T-helper 2 cell treated with Interferon-gamma antibody and Interleukin-4, amounts not matched to agents 100 ng/mL and 5 ng/mL, for 36 hours (primary cell): ENCODE measurements at regions not wholly inside any gene's neighbourhood (a gene's known extent, or its start where the extent isn't known, plus 50 kb on each side); places are given as distances from the start of the nearest gene placed in this dataset.

Experiments used
- intact Hi-C: fragments of 100-400 bp; cut with micrococcal nuclease; formaldehyde crosslinking; loops from one replicate; pipeline ENCODE4 v1.15.1; 2023

- intact Hi-C loops: no loop called here
Measured at GRCh38 chr5:110064603-110065268, 375.0 kb downstream of the MAN2A1 start.

- intact Hi-C loops: no loop called here
Measured at GRCh38 chr5:110070836-110071235, 381.1 kb downstream of the MAN2A1 start.

DNA sequence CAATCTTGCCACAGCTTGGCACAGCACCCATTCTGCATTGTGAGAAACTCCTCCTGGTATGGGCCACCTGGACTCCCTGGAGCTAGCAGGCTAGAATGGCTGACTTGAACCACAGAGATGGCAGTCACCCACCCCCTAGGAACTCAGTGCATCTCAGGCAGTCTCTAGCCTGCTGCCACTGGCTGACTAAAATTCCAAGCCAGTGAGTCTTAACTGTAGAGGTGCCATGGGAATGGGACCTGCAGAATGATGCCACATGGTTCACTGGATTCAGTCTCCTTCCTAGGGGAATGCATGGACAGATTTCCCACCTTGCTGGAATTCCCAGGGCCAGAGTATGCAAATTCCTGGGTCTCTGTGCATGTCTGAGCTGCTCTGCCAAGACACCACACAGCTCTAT, 382.9 kb downstream of the MAN2A1 start:
- intact Hi-C loops: no loop called here

- intact Hi-C loops: no loop called here
Measured at GRCh38 chr5:110073534-110073933, 383.8 kb downstream of the MAN2A1 start.

GRCh38 chr5:110075656-110076055, 385.9 kb downstream of the MAN2A1 start:
- intact Hi-C loops: no loop called here

DNA sequence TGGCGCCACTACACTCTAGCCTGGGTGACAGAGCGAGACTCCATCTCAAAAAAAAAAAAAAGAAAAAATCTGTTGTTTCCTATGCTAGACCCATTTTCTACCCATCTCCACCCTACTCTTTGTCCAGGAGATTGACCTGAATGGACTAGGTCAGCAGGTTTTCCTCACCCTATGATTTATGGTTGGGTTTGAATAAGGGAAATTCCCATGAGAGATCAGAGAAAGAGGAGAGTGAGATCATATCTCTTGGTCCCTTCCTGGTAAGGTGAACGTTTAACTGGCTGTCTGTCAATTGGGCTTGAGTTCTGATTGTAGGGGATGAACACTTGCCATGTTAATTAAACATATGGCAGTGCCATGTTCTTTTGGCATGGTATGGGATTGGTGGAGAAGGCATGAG, 387.4 kb downstream of the MAN2A1 start:
- intact Hi-C loops: no loop called here

DNA sequence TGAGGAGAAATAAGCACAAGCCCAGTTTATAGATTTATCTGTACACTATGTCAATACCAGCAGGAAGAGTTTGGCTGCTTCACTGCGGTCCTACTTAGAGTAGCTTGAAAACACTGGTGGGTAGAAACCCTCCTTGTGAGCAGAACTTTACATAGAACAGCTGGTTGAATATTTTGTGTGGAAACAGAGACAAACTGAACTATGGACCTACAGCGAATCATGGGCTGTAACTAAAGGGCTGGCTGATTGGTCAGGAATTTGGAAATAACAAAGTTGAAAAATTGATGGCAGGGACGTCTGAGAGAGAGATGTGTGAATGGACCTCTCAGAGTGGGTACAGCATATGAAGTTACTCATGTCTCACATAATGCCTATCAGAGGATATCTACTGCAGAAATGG, 392.5 kb downstream of the MAN2A1 start:
- intact Hi-C loops: no loop called here

GRCh38 chr5:110082863-110083262, 393.1 kb downstream of the MAN2A1 start:
- intact Hi-C loops: no loop called here

DNA sequence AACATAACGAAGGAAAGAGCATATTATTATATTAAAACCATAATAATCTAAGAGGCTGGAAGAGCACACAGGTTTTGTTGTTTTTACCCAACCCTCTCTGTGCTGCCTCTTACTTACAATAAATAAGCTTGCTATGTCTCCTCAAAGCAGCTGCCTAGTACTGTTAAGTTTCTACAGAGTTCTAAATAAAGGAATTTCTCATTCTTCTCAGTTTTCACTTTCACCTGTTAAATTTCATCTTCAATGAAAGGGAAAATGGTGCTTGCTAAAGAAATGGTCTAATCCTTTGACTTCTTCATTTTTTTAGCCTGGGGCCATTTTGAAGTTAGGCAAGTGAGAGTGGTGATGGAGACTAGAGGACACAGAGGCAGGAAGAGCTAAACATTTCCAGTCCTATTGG, 396.1 kb downstream of the MAN2A1 start:
- intact Hi-C loops: no loop called here

DNA sequence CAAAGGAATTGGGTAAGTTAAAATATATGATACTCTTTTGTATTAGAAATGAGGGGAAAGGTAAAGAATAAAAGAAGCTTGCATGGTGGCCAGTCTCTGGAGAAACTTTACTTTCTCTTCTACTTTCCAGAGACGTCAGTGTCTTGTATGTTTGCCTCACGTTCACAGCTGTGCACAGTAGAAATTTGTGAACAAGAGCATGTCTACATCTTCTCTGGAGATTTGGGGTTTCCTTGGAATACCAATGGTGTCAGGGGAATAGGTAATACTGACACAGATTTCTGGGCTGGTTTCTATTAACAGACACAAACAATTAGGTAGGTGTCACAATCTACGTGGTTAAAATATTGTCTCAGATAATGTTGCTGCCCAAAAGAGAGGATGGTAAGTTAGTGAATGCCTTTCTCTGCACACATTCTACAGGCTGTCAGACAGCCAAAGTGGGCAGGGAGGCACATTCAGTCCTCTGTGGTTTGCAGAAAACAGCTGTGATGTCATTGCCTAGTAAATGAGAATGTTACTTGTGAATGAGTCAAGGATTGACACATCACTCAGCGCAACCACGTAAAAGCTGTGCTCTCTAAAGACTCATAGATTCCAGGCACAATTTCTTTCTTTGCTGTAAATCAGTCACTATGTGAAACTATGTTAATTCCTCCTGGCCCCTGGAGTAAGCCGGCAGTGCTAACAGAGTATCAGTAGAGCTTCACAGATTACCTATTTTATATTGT, 397.1 kb downstream of the MAN2A1 start:
- intact Hi-C loops: no loop called here

- intact Hi-C loops: no loop called here
Measured at GRCh38 chr5:110087829-110088228, 398.1 kb downstream of the MAN2A1 start.

GRCh38 chr5:110088676-110089436, 399.1 kb downstream of the MAN2A1 start:
- intact Hi-C loops: no loop called here

DNA sequence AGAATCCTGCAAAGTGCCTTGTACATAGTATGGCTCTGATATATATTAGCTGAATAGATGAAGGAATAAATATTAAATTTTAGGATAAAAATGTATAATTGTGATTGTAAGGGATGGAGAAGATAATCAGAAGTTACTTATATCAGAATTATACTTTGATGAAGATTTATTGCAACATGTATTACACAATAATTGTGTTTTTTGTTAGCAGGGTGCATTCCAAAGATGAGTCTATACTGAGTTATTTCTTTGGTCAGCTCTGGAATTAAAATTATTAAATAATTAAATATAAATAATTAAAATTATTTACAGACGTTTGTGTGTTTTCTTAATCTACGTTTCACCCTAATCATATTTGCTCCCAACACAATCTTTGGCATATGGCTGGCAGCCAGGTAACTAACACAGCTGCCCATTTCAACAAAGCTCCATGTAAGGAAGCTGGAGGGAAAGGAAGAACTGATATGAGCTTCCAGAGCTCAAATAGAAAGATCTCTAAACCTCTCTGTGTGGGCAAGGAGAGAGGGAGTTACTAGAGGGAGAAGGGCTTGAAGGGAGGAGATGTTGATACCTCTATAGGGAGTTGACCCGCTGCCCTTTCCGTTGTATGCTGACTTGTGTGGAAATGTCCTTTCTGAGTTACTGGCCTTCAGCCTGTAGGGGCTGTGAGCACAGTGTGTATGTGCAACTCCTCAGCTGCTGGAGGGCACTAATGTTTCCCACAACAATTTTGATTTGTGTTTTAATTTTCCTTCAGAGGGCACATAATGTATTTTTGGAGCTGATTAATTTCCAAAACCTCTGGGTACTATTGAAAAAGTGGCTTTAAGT, 403.4 kb downstream of the MAN2A1 start:
- intact Hi-C loops: no loop called here

DNA sequence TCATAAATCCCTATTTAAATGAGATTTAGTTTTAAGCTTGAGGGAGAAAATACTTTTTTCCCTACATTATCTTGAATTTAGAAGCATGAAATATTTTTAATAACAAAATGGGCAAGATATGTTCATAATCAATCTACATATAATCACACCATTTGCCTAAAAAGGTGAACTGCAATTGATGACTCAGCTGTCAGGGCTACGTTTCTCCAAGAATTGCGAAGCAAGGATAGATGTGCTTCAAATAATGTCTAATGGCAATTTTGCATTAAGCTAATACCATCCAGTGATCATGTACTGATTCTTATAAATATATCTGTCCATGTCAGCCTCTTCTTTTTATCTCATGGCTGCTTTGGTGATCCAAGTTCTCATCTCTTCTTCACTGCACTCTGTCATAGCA, 404.4 kb downstream of the MAN2A1 start:
- intact Hi-C loops: no loop called here

DNA sequence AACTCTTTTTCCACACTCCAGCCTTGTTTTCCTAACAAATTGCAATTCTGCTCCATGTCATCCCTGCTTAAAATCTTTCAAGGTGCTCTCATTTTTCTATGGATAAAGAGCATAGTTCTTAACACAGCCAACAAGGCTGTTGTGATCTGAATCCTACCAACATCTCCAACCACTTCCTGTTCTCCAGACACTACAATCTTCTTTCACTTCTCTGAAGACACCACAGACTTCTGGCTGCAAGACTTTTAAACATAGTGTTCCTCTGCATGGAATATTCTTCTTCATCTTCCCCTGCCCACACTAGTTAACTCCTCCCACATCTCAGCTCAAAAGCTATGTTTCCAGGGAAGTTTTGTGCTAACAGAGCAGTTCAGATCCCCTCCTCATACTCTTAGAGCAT, 404.8 kb downstream of the MAN2A1 start:
- intact Hi-C loops: no loop called here

DNA sequence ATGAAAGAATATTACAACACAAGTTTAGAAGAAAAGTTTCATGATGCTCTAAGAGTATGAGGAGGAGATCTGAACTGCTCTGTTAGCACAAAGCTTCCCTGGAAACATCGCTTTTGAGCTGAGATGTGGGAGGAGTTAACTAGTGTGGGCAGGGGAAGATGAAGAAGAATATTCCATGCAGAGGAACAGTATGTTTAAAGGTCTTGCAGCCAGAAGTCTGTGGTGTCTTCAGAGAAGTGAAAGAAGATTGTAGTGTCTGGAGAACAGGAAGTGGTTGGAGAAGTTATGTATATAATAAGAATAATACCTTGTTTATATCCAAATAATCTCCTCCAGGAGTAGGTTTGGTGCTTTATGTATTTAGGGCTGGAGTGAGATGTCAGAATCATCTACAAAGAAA, 406.7 kb downstream of the MAN2A1 start:
- intact Hi-C loops: no loop called here

- intact Hi-C loops: no loop called here
Measured at GRCh38 chr5:110099572-110099971, 409.8 kb downstream of the MAN2A1 start.

DNA sequence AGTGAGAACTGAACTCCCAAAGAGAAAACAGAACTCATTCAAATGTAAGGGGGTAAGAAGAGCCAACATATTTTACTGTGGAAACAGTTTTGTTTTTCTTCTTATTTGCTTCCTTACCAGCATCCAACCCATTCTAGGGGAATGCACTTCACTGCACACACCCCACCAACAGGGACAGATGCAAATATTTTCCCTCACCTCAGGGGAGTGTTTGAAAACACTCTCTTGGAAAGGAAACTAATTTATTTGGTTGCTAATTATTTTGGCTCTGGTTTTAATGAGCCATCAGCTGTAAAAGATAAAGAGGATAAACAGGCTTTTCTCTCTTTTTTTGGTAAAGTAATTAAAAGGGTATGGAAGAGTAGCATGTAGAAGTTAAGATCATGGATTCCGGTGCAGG, 413.4 kb downstream of the MAN2A1 start:
- intact Hi-C loops: no loop called here

- intact Hi-C loops: no loop called here
Measured at GRCh38 chr5:110104060-110104725, 414.5 kb downstream of the MAN2A1 start.

- intact Hi-C loops: no loop called here
Measured at GRCh38 chr5:110104726-110105669, 415.3 kb downstream of the MAN2A1 start.
